Left forelimb (tissue), 1 donor: ENCODE measurements at regions not wholly inside any gene's neighbourhood (a gene's known extent, or its start where the extent isn't known, plus 50 kb on each side); places are given as distances from the start of the nearest gene placed in this dataset.

Experiments used
- DNase-seq: peaks from one replicate; pipeline ENCODE4 v3.0.0-alpha.2; 2018; ENCODE audit warnings: low spot score

GRCh38 chr11:70486731-70487130 is 88.4 kb downstream of the CTTN start:
- no peak for DNase-seq

- no peak for DNase-seq
Measured at GRCh38 chr11:70487160-70487559, 88.8 kb downstream of the CTTN start.

GRCh38 chr11:70487756-70488155 is 89.4 kb downstream of the CTTN start:
- DNase-seq, result no peak

- DNase-seq, result no peak
Measured at GRCh38 chr11:70488171-70488703, 89.9 kb downstream of the CTTN start.

- DNase-seq, result no peak
Measured at GRCh38 chr11:70489276-70489675, 90.9 kb downstream of the CTTN start.

- no peak for DNase-seq
Measured at GRCh38 chr11:70490208-70490607, 91.9 kb downstream of the CTTN start.

- DNase-seq, result no peak
Measured at GRCh38 chr11:70490723-70491558, 92.6 kb downstream of the CTTN start.

GRCh38 chr11:70491696-70492472 is 93.6 kb downstream of the CTTN start:
- peak; percentile 47 for DNase-seq

- no peak for DNase-seq
Measured at GRCh38 chr11:70493089-70493474, 94.8 kb downstream of the CTTN start.

GRCh38 chr11:70493891-70494290 is 95.6 kb downstream of the CTTN start:
- peak; percentile 40 for DNase-seq

GRCh38 chr11:70494559-70495350 is 96.4 kb downstream of the CTTN start:
- no peak for DNase-seq

- no peak for DNase-seq
Measured at GRCh38 chr11:70495351-70496310, 97.3 kb downstream of the CTTN start.

GRCh38 chr11:70496591-70497535 is 98.5 kb downstream of the CTTN start:
- no peak for DNase-seq

- DNase-seq, result no peak
Measured at GRCh38 chr11:70497536-70498075, 99.3 kb downstream of the CTTN start.

GRCh38 chr11:70498171-70498571 is 99.8 kb downstream of the CTTN start:
- DNase-seq, result no peak

- no peak for DNase-seq
Measured at GRCh38 chr11:70498976-70499801, 100.9 kb downstream of the CTTN start.

GRCh38 chr11:70500076-70500847 is 101.9 kb downstream of the CTTN start:
- DNase-seq, result peak; percentile 36
